ENCODE measurements at regions not wholly inside any gene's neighbourhood (a gene's known extent, or its start where the extent isn't known, plus 50 kb on each side); places are given as distances from the start of the nearest gene placed in this dataset.

DNA sequence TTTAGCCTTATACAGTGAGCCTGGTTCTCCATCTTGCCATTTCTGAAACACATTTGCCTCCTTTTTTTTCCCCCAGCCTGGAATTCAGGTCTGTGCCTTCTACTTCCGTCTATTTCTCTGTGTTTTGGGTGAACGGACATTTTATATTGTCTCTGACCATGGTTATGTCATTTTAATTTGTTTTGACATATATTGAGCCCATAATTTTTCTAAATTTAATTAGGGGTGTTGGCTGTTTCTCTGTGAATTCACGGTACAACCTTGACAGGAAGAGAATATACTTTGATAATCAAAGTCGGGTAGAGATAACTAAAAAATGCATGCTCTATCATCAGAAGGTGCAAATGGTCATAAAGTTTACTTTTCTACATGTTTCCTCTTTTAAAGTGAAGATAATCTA, 361.4 kb downstream of the VGLL3 start (continued):
- TF ChIP-seq ZNF232 (CRISPR knock-in tag; IDR thresholded peaks at IDR 0.05) = no peak
- TF ChIP-seq NR3C1 (CRISPR knock-in tag; conservative IDR thresholded peaks at IDR 0.05; ENCODE audit: low read depth) = no peak
- no peak for TF ChIP-seq ELF4 (CRISPR knock-in tag; IDR thresholded peaks at IDR 0.05; ENCODE audit: low read depth)
- TF ChIP-seq MXD4 (CRISPR knock-in tag; IDR thresholded peaks at IDR 0.05; ENCODE audit: borderline replicate concordance) = no peak
- no peak for TF ChIP-seq ZNF219 (CRISPR knock-in tag; IDR thresholded peaks at IDR 0.05; ENCODE audit: borderline replicate concordance)
- no peak for TF ChIP-seq SOX15 (CRISPR knock-in tag; IDR thresholded peaks at IDR 0.05)

DNA sequence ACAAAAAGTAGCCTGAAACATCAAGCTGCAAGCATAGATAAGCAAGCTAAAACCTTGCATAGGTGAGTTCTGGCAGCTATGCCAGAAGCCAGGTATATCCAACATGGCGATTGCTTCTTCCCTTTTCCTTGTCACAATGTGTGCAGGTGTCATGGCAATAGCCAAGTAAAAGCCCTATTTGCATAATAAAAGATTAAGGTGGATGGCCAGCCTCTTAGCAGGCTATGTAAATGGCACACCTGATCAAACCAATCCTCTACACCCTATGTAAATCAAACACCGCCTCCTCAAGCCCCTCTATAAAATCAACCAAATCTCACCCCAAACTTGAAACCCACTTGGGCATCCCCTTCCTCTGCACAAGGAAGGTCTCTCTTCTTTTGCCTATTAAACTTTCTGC, 366.8 kb downstream of the VGLL3 start:
- DNase-seq (ENCODE audit: low spot score) (no peak), ATAC-seq (peak; percentile 92)
- no peak overlapping the region for H3K4me3 Mint-ChIP-seq
- no peak for TF ChIP-seq ZNF317 (CRISPR knock-in tag; IDR thresholded peaks at IDR 0.05; ENCODE audit: borderline replicate concordance, low read depth)
- TF ChIP-seq SMAD3 (CRISPR knock-in tag; IDR thresholded peaks at IDR 0.05; ENCODE audit: borderline replicate concordance) = no peak
- no peak for TF ChIP-seq IRF2 (CRISPR knock-in tag; IDR thresholded peaks at IDR 0.05; ENCODE audit: borderline replicate concordance, low read depth)
- TF ChIP-seq TCF7 (CRISPR knock-in tag; IDR thresholded peaks at IDR 0.05; ENCODE audit: low read depth) = no peak
- TF ChIP-seq FOXK1 (CRISPR knock-in tag; IDR thresholded peaks at IDR 0.05) = no peak
- no peak for TF ChIP-seq JUN (CRISPR knock-in tag; IDR thresholded peaks at IDR 0.05)
- no peak for TF ChIP-seq CREB1 (CRISPR knock-in tag; IDR thresholded peaks at IDR 0.05)
- TF ChIP-seq, protein P1, sequence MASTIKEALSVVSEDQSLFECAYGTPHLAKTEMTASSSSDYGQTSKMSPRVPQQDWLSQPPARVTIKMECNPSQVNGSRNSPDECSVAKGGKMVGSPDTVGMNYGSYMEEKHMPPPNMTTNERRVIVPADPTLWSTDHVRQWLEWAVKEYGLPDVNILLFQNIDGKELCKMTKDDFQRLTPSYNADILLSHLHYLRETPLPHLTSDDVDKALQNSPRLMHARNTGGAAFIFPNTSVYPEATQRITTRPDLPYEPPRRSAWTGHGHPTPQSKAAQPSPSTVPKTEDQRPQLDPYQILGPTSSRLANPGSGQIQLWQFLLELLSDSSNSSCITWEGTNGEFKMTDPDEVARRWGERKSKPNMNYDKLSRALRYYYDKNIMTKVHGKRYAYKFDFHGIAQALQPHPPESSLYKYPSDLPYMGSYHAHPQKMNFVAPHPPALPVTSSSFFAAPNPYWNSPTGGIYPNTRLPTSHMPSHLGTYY (CRISPR knock-in tag; IDR thresholded peaks at IDR 0.05) = no peak
- no peak for TF ChIP-seq GRHL2 (CRISPR knock-in tag; IDR thresholded peaks at IDR 0.05; ENCODE audit: insufficient replicate concordance, severe bottlenecking)
- TF ChIP-seq, protein P2, sequence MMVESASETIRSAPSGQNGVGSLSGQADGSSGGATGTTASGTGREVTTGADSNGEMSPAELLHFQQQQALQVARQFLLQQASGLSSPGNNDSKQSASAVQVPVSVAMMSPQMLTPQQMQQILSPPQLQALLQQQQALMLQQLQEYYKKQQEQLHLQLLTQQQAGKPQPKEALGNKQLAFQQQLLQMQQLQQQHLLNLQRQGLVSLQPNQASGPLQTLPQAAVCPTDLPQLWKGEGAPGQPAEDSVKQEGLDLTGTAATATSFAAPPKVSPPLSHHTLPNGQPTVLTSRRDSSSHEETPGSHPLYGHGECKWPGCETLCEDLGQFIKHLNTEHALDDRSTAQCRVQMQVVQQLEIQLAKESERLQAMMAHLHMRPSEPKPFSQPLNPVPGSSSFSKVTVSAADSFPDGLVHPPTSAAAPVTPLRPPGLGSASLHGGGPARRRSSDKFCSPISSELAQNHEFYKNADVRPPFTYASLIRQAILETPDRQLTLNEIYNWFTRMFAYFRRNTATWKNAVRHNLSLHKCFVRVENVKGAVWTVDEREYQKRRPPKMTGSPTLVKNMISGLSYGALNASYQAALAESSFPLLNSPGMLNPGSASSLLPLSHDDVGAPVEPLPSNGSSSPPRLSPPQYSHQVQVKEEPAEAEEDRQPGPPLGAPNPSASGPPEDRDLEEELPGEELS (CRISPR knock-in tag; IDR thresholded peaks at IDR 0.05) = no peak
- TF ChIP-seq, protein P3, sequence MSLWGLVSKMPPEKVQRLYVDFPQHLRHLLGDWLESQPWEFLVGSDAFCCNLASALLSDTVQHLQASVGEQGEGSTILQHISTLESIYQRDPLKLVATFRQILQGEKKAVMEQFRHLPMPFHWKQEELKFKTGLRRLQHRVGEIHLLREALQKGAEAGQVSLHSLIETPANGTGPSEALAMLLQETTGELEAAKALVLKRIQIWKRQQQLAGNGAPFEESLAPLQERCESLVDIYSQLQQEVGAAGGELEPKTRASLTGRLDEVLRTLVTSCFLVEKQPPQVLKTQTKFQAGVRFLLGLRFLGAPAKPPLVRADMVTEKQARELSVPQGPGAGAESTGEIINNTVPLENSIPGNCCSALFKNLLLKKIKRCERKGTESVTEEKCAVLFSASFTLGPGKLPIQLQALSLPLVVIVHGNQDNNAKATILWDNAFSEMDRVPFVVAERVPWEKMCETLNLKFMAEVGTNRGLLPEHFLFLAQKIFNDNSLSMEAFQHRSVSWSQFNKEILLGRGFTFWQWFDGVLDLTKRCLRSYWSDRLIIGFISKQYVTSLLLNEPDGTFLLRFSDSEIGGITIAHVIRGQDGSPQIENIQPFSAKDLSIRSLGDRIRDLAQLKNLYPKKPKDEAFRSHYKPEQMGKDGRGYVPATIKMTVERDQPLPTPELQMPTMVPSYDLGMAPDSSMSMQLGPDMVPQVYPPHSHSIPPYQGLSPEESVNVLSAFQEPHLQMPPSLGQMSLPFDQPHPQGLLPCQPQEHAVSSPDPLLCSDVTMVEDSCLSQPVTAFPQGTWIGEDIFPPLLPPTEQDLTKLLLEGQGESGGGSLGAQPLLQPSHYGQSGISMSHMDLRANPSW (CRISPR knock-in tag; conservative IDR thresholded peaks at IDR 0.05; ENCODE audit: low read depth) = no peak
- no peak for TF ChIP-seq ZNF671 (CRISPR knock-in tag; IDR thresholded peaks at IDR 0.05)
- no peak for TF ChIP-seq ETV6 (CRISPR knock-in tag; IDR thresholded peaks at IDR 0.05)
- TF ChIP-seq KAT7 (CRISPR knock-in tag; IDR thresholded peaks at IDR 0.05; ENCODE audit: borderline replicate concordance) = no peak
- TF ChIP-seq ZNF423 (CRISPR knock-in tag; IDR thresholded peaks at IDR 0.05) = no peak
- TF ChIP-seq TEAD1 (CRISPR knock-in tag; IDR thresholded peaks at IDR 0.05) = no peak
- TF ChIP-seq, protein P4, sequence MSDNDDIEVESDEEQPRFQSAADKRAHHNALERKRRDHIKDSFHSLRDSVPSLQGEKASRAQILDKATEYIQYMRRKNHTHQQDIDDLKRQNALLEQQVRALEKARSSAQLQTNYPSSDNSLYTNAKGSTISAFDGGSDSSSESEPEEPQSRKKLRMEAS (CRISPR knock-in tag; IDR thresholded peaks at IDR 0.05) = no peak
- TF ChIP-seq NFYB (CRISPR knock-in tag; conservative IDR thresholded peaks at IDR 0.05; ENCODE audit: low read depth) = no peak
- ChIA-PET CTCF (no interaction called here), POLR2A (no interaction called here)
- peaks cover 14% of the 10 kb centered on the region for H3K9me3 Mint-ChIP-seq
- no peaks in the 10 kb centered on the region for H3K27me3 Mint-ChIP-seq (ENCODE audit: low read depth)
- H3K36me3 Mint-ChIP-seq = peaks cover 2% of the 10 kb centered on the region; the same call in 1 of the 2 replicates
- H3K4me1 Mint-ChIP-seq = peaks cover 24% of the 10 kb centered on the region
- H3K27ac Mint-ChIP-seq = no peak overlapping the region

Measured in WTC11 (cell line).